ENCODE measurements at regions not wholly inside any gene's neighbourhood (a gene's known extent, or its start where the extent isn't known, plus 50 kb on each side); places are given as distances from the start of the nearest gene placed in this dataset.

GRCh38 chr1:50271337-50271736 is 151.9 kb downstream of the DMRTA2 start:
- H3K4me3 ChIP-seq (ENCODE audit: low read depth, low read length, poor library complexity, severe bottlenecking): no peak overlapping the region
- TF ChIP-seq CTCF (IDR thresholded peaks at IDR 0.05; ENCODE audit: low read length) (no peak), EZH2 (IDR thresholded peaks at IDR 0.05; ENCODE audit: borderline replicate concordance, low read length) (no peak)
- H3K27ac ChIP-seq (ENCODE audit: low read depth, low read length, poor library complexity, severe bottlenecking): no peak overlapping the region
- no peaks in the 10 kb centered on the region for H3K9me3 ChIP-seq (ENCODE audit: low read length)
- H3K36me3 ChIP-seq (ENCODE audit: insufficient read depth, low read length): no peaks in the 10 kb centered on the region
- H3K4me2 ChIP-seq (ENCODE audit: low read length): no peak overlapping the region
- no peak overlapping the region for H3K9ac ChIP-seq (ENCODE audit: low read length)
- no peaks in the 10 kb centered on the region for H3F3A ChIP-seq (ENCODE audit: insufficient read depth, low read length)
- H3K4me1 ChIP-seq (ENCODE audit: insufficient read depth, low read length, severe bottlenecking): no peaks in the 10 kb centered on the region
- no peak overlapping the region for H2AFZ ChIP-seq (ENCODE audit: low read length)
- H3K79me2 ChIP-seq (ENCODE audit: insufficient read depth, low read length): no peaks in the 10 kb centered on the region
- no peaks in the 10 kb centered on the region for H3K27me3 ChIP-seq (ENCODE audit: insufficient read depth, low read length)
- H3K9me2 ChIP-seq (ENCODE audit: low read depth, low read length): no peaks in the 10 kb centered on the region
- no peaks in the 10 kb centered on the region for H4K20me1 ChIP-seq (ENCODE audit: insufficient read depth, low read length)

- Histone ChIP-seq H3K79me2 (ENCODE audit: insufficient read depth, low read length) (no peaks in the 10 kb centered on the region), H3K9me3 (ENCODE audit: low read length) (no peaks in the 10 kb centered on the region), H3K9ac (ENCODE audit: low read length) (no peak overlapping the region), H3K9me2 (ENCODE audit: low read depth, low read length) (no peaks in the 10 kb centered on the region), H3K36me3 (ENCODE audit: insufficient read depth, low read length) (no peaks in the 10 kb centered on the region), H3K4me3 (ENCODE audit: low read depth, low read length, poor library complexity, severe bottlenecking) (no peak overlapping the region), H3K27me3 (ENCODE audit: insufficient read depth, low read length) (no peaks in the 10 kb centered on the region), H3K4me2 (ENCODE audit: low read length) (no peak overlapping the region), H3K27ac (ENCODE audit: low read depth, low read length, poor library complexity, severe bottlenecking) (no peak overlapping the region), H3K4me1 (ENCODE audit: insufficient read depth, low read length, severe bottlenecking) (no peaks in the 10 kb centered on the region), H4K20me1 (ENCODE audit: insufficient read depth, low read length) (no peaks in the 10 kb centered on the region), H2AFZ (ENCODE audit: low read length) (no peak overlapping the region), H3F3A (ENCODE audit: insufficient read depth, low read length) (no peaks in the 10 kb centered on the region)
- TF ChIP-seq EZH2 (IDR thresholded peaks at IDR 0.05; ENCODE audit: borderline replicate concordance, low read length) (no peak), CTCF (IDR thresholded peaks at IDR 0.05; ENCODE audit: low read length) (no peak)
Observed at GRCh38 chr1:50270926-50271325, 152.3 kb downstream of the DMRTA2 start.

- Histone ChIP-seq H3K4me1 (ENCODE audit: insufficient read depth, low read length, severe bottlenecking) (no peaks in the 10 kb centered on the region), H3K27ac (ENCODE audit: low read depth, low read length, poor library complexity, severe bottlenecking) (no peak overlapping the region), H3K4me3 (ENCODE audit: low read depth, low read length, poor library complexity, severe bottlenecking) (no peak overlapping the region), H3K36me3 (ENCODE audit: insufficient read depth, low read length) (no peaks in the 10 kb centered on the region), H3K27me3 (ENCODE audit: insufficient read depth, low read length) (no peaks in the 10 kb centered on the region), H3K79me2 (ENCODE audit: insufficient read depth, low read length) (no peaks in the 10 kb centered on the region), H3K9me3 (ENCODE audit: low read length) (no peaks in the 10 kb centered on the region), H2AFZ (ENCODE audit: low read length) (no peak overlapping the region), H3K9ac (ENCODE audit: low read length) (no peak overlapping the region), H3F3A (ENCODE audit: insufficient read depth, low read length) (no peaks in the 10 kb centered on the region), H4K20me1 (ENCODE audit: insufficient read depth, low read length) (no peaks in the 10 kb centered on the region), H3K9me2 (ENCODE audit: low read depth, low read length) (no peaks in the 10 kb centered on the region), H3K4me2 (ENCODE audit: low read length) (no peak overlapping the region)
- TF ChIP-seq CTCF (IDR thresholded peaks at IDR 0.05; ENCODE audit: low read length) (no peak), EZH2 (IDR thresholded peaks at IDR 0.05; ENCODE audit: borderline replicate concordance, low read length) (no peak)
Observed at GRCh38 chr1:50268049-50268448, 155.2 kb downstream of the DMRTA2 start.
